ENCODE measurements at regions not wholly inside any gene's neighbourhood (a gene's known extent, or its start where the extent isn't known, plus 50 kb on each side); places are given as distances from the start of the nearest gene placed in this dataset.

- Mint-ChIP-seq H3K27ac (no peak overlapping the region), H3K4me3 (no peak overlapping the region)
- no peak overlapping the region for H2BK120ac ChIP-seq (ENCODE audit: low read depth, low read length, poor library complexity, severe bottlenecking)
Observed at GRCh38 chr3:40598338-40598737, 73.6 kb downstream of the ZNF621 start.

More at GRCh38 chr3:40598338-40598737, 73.6 kb downstream of the ZNF621 start:
- H3K27me3 Mint-ChIP-seq (ENCODE audit: low read depth): no peaks in the 10 kb centered on the region
- Histone ChIP-seq H2BK12ac (ENCODE audit: insufficient read length, low read depth, low read length) (no peak overlapping the region), H2AFZ (ENCODE audit: low read length) (no peak overlapping the region), H3K9ac (ENCODE audit: extremely low read depth, insufficient read length, low read length) (no peak overlapping the region), H3T11ph (ENCODE audit: low read length) (no peak overlapping the region), H3K79me1 (ENCODE audit: insufficient read depth, low read depth, low read length, poor library complexity, severe bottlenecking) (no peaks in the 10 kb centered on the region), H2BK20ac (ENCODE audit: low read depth, low read length, poor library complexity, severe bottlenecking) (no peak overlapping the region), H4K91ac (ENCODE audit: insufficient read length, low read depth, low read length) (no peak overlapping the region), H3K18ac (ENCODE audit: insufficient read length, low read depth, low read length) (no peak overlapping the region), H3K4ac (ENCODE audit: low read depth, low read length) (no peak overlapping the region), H4K8ac (replicated peaks; ENCODE audit: insufficient read length, low read depth, low read length) (no peak overlapping the region), H2AK5ac (ENCODE audit: insufficient read length, low read length) (no peak overlapping the region), H3K23me2 (ENCODE audit: insufficient read length, low read depth, low read length, poor library complexity, severe bottlenecking) (no peaks in the 10 kb centered on the region), H2BK15ac (ENCODE audit: low read depth, low read length) (no peak overlapping the region), H3K4me2 (ENCODE audit: insufficient read depth, insufficient read length, low read length) (no peak overlapping the region), H3K9me3 (ENCODE audit: control insufficient read depth, low read depth, low read length) (no peaks in the 10 kb centered on the region), H3K27me3 (ENCODE audit: insufficient read depth, low read length) (no peaks in the 10 kb centered on the region), H3K56ac (ENCODE audit: insufficient read length, low read depth, low read length) (no peak overlapping the region), H3K79me2 (ENCODE audit: insufficient read depth, low read length) (no peaks in the 10 kb centered on the region), H3K4me1 (ENCODE audit: insufficient read depth, low read length) (no peaks in the 10 kb centered on the region), H4K5ac (ENCODE audit: insufficient read length, low read depth, low read length) (no peak overlapping the region), H3K14ac (ENCODE audit: insufficient read depth, low read length) (no peak overlapping the region), H4K20me1 (ENCODE audit: control insufficient read depth, insufficient read depth, insufficient read length) (no peaks in the 10 kb centered on the region), H3K23ac (ENCODE audit: insufficient read length, low read depth, low read length) (no peak overlapping the region), H3K27ac (ENCODE audit: insufficient read length, low read depth, low read length) (no peak overlapping the region), H2BK5ac (ENCODE audit: insufficient read length, low read length) (no peak overlapping the region)
- DNase-seq: no peak
- no peaks in the 10 kb centered on the region for H3K36me3 Mint-ChIP-seq (ENCODE audit: insufficient read depth in 1 of 3, low read depth in 3 of 3)
- no peaks in the 10 kb centered on the region for H3K9me3 Mint-ChIP-seq
- TF ChIP-seq CTCF (conservative IDR thresholded peaks at IDR 0.05): no peak
- peaks cover 2% of the 10 kb centered on the region in 2 experiments; a peak in 1 of 4 replicates for H3K4me1 Mint-ChIP-seq

Data from H9 (cell line).